ENCODE measurements at regions not wholly inside any gene's neighbourhood (a gene's known extent, or its start where the extent isn't known, plus 50 kb on each side); places are given as distances from the start of the nearest gene placed in this dataset.

- TF ChIP-seq REST (IDR thresholded peaks at IDR 0.05; ENCODE audit: unreplicated experiment): no peak
- TF ChIP-seq ZNF114 (CRISPR knock-in tag; IDR thresholded peaks at IDR 0.05): no peak
Measured at GRCh38 chr20:40049854-40050253, 639.2 kb downstream of the MAFB start (continued).

GRCh38 chr20:40046703-40047102 lies 642.3 kb downstream of the MAFB start:
- Histone ChIP-seq H3K9me2 (ENCODE audit: insufficient read depth) (no peaks in the 10 kb centered on the region), H3K4me1 (ENCODE audit: insufficient read depth) (no peaks in the 10 kb centered on the region), H3K79me2 (replicated peaks; ENCODE audit: insufficient read depth) (no peaks in the 10 kb centered on the region), H3K27me3 (ENCODE audit: insufficient read depth) (no peaks in the 10 kb centered on the region), H3K4me2 (no peak overlapping the region), H4K20me1 (replicated peaks; ENCODE audit: insufficient read depth) (no peaks in the 10 kb centered on the region), H3F3A (replicated peaks; ENCODE audit: low read depth) (no peaks in the 10 kb centered on the region), H3K4me3 (no peak overlapping the region), H3K27ac (ENCODE audit: low read depth) (no peak overlapping the region), H3K36me3 (ENCODE audit: insufficient read depth) (no peaks in the 10 kb centered on the region), H2AFZ (no peak overlapping the region)
- H3K4me3 Mint-ChIP-seq: no peak overlapping the region
- no peak for DNase-seq (ENCODE audit: low spot score)
- H3K9me3 Mint-ChIP-seq: no peaks in the 10 kb centered on the region
- H3K27me3 Mint-ChIP-seq (ENCODE audit: insufficient read depth, low read depth, poor library complexity): no peaks in the 10 kb centered on the region
- no peaks in the 10 kb centered on the region for H3K36me3 Mint-ChIP-seq (ENCODE audit: low read depth)
- ATAC-seq: no peak
- H3K27ac Mint-ChIP-seq: no peak overlapping the region
- no peaks in the 10 kb centered on the region for H3K4me1 Mint-ChIP-seq
- TF ChIP-seq ZNF114 (CRISPR knock-in tag; IDR thresholded peaks at IDR 0.05): no peak
- TF ChIP-seq EZH2phosphoT487 (IDR thresholded peaks at IDR 0.05; ENCODE audit: unreplicated experiment): no peak
- no peak for TF ChIP-seq POLR2AphosphoS5 (IDR thresholded peaks at IDR 0.05; ENCODE audit: low read depth)
- TF ChIP-seq CTCF (conservative IDR thresholded peaks at IDR 0.05; ENCODE audit: low read depth in 2 of 2): no peak
- no peak for TF ChIP-seq ETS1 (IDR thresholded peaks at IDR 0.05)
- no peak for TF ChIP-seq REST (IDR thresholded peaks at IDR 0.05; ENCODE audit: unreplicated experiment)
- no peak for TF ChIP-seq EZH2 (IDR thresholded peaks at IDR 0.05; ENCODE audit: low read depth, unreplicated experiment)
- no peak for TF ChIP-seq STAT1 (IDR thresholded peaks at IDR 0.05; ENCODE audit: unreplicated experiment)
- TF ChIP-seq ZNF462 (CRISPR knock-in tag; IDR thresholded peaks at IDR 0.05): no peak
